Neural progenitor cell (in vitro differentiated cells): ENCODE measurements at regions not wholly inside any gene's neighbourhood (a gene's known extent, or its start where the extent isn't known, plus 50 kb on each side); places are given as distances from the start of the nearest gene placed in this dataset.

Experiments
- DNase-seq: peaks from one replicate; pipeline ENCODE4 v3.0.0-alpha.2; 2016; ENCODE audit warnings: low spot score
- H2AFZ ChIP-seq: fragments of 200-600 bp; sonication (generic); replicated peaks from 2 replicates; pipeline ENCODE4 v1.6.1; 2016; ENCODE audit warnings: antibody characterized with exemption
- H3F3A ChIP-seq: fragments of 200-600 bp; sonication (generic); 2 replicates; pipeline ENCODE4 v1.6.1; 2016; ENCODE audit warnings: antibody characterized with exemption, low read depth
- H3K27ac ChIP-seq: fragments of 200-600 bp; sonication (generic); 2 replicates; pipeline ENCODE4 v1.5.1; 2016; ENCODE audit warnings: mild to moderate bottlenecking
- H3K27me3 ChIP-seq: fragments of 200-600 bp; sonication (generic); 2 replicates; pipeline ENCODE4 v1.6.1; 2016; ENCODE audit warnings: mild to moderate bottlenecking, moderate library complexity
- H3K36me3 ChIP-seq: fragments of 200-600 bp; sonication (generic); 2 replicates; pipeline ENCODE4 v1.5.1; 2016
- H3K4me1 ChIP-seq: fragments of 200-600 bp; sonication (generic); 2 replicates; pipeline ENCODE4 v1.6.1; 2016; ENCODE audit warnings: mixed run types
- H3K4me2 ChIP-seq: fragments of 200-600 bp; sonication (generic); 2 replicates; pipeline ENCODE4 v1.6.1; 2016
- H3K4me3 ChIP-seq: fragments of 200-600 bp; sonication (generic); 2 replicates; pipeline ENCODE4 v1.5.1; 2016
- H3K79me2 ChIP-seq: fragments of 200-600 bp; sonication (generic); 2 replicates; pipeline ENCODE4 v1.6.1; 2016; ENCODE audit warnings: low read depth
- H3K9ac ChIP-seq: fragments of 200-600 bp; sonication (generic); 2 replicates; pipeline ENCODE4 v1.6.1; 2016
- H3K9me3 ChIP-seq: fragments of 200-600 bp; sonication (generic); 2 replicates; pipeline ENCODE4 v1.5.1; 2016; ENCODE audit warnings: low read depth
- H4K20me1 ChIP-seq: fragments of 200-600 bp; sonication (generic); 2 replicates; pipeline ENCODE4 v1.6.1; 2016; ENCODE audit warnings: low read depth
- H3K27ac Mint-ChIP-seq: 3 replicates; pipeline ENCODE4 v1.8.0; 2021; ENCODE audit warnings: mixed read lengths
- H3K27me3 Mint-ChIP-seq: 2 replicates; pipeline ENCODE4 v1.8.0; 2022; ENCODE audit warnings: low read depth, mild to moderate bottlenecking, inconsistent platforms, moderate library complexity, mixed read lengths; ENCODE audit not compliant: insufficient read depth
- H3K36me3 Mint-ChIP-seq: 3 replicates; pipeline ENCODE4 v1.8.0; 2021; ENCODE audit warnings: mixed read lengths
- H3K4me1 Mint-ChIP-seq: 3 replicates; pipeline ENCODE4 v1.8.0; 2021; ENCODE audit warnings: mixed read lengths
- H3K4me3 Mint-ChIP-seq: 3 replicates; pipeline ENCODE4 v1.8.0; 2021; ENCODE audit warnings: mild to moderate bottlenecking, moderate library complexity, mixed read lengths
- H3K9me3 Mint-ChIP-seq: 3 replicates; pipeline ENCODE4 v1.8.0; 2020; ENCODE audit warnings: mixed read lengths
- EZH2 ChIP-seq: fragments of 200-600 bp; sonication (generic); IDR thresholded peaks from 2 replicates; pipeline ENCODE4 v1.6.1; 2017; ENCODE audit warnings: antibody characterized with exemption, mild to moderate bottlenecking, moderate library complexity
- EZH2phosphoT487 ChIP-seq: fragments of 200-600 bp; sonication (generic); IDR thresholded peaks from 2 replicates; pipeline ENCODE4 v1.6.1; 2017; ENCODE audit warnings: antibody characterized with exemption
- TF ChIP-seq, protein P1 (sequence below): fragments of 200-600 bp; sonication (generic); IDR thresholded peaks from 2 replicates; pipeline ENCODE4 v1.5.1; 2017; ENCODE audit warnings: antibody characterized with exemption, mild to moderate bottlenecking

DNA sequence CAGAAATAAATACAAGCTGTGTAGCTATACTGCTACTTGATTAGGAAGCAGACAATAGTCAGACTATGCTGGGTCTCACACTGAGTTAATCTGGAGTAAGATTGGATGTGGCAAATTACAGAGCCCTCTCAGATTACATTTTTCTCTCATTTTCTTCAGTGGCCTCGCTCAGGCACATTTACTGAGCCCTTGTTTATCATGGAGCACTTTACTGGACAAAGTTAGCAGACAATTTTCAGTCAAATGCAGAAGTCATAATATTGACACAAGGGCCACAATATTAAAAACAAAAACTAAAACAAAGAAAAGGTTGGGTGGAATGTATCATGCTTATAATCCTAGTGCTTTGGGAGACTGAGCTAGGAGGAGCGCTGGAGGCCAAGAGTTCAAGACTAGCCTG lies 95.0 kb upstream of the MAP3K7 start:
- TF ChIP-seq EZH2phosphoT487 (no peak), EZH2 (no peak)
- TF ChIP-seq, protein P1, sequence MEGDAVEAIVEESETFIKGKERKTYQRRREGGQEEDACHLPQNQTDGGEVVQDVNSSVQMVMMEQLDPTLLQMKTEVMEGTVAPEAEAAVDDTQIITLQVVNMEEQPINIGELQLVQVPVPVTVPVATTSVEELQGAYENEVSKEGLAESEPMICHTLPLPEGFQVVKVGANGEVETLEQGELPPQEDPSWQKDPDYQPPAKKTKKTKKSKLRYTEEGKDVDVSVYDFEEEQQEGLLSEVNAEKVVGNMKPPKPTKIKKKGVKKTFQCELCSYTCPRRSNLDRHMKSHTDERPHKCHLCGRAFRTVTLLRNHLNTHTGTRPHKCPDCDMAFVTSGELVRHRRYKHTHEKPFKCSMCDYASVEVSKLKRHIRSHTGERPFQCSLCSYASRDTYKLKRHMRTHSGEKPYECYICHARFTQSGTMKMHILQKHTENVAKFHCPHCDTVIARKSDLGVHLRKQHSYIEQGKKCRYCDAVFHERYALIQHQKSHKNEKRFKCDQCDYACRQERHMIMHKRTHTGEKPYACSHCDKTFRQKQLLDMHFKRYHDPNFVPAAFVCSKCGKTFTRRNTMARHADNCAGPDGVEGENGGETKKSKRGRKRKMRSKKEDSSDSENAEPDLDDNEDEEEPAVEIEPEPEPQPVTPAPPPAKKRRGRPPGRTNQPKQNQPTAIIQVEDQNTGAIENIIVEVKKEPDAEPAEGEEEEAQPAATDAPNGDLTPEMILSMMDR = no peak
- no peaks in the 10 kb centered on the region for H3K36me3 ChIP-seq
- no peak overlapping the region for H3K27ac Mint-ChIP-seq

DNA sequence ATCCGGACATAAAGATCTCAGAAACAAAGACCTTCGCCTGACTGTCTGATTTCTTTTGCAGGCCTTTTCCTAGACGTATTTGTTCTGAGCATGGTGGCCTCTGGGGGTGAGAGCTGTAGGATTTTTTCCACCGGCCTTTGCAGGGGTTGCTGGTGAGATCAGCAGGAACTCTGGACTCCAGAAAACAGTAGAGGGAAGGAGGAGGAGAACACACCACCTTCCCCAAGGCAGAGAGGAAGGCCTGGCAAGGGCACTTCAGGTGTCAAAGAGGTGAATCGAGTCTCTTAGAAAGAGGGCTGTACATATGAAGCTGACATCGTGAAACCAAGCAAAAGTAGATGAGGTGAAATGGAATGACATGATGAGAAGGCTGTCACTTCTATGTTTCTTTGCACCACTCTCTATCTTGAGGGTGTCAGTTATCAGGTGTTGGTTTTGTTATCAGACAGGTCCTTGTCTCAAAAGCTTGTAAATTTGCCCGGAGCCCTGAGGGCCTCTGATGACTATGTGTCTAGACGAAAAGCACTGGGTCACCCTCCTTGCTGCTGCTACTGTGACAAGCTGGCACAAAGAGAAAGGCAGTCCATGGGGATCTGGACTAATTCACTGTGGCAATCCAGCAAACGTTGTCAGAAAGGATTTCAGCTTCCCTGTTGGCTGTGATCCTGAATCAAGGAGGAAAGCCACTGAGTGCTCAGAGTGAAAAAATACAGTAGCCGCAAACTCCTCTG lies 91.3 kb upstream of the MAP3K7 start:
- Mint-ChIP-seq H3K9me3 (no peaks in the 10 kb centered on the region), H3K4me1 (peaks cover 23% of the 10 kb centered on the region), H3K4me3 (no peak overlapping the region), H3K27me3 (peaks cover 4% of the 10 kb centered on the region), H3K27ac (peak overlapping the region; percentile 22), H3K36me3 (no peaks in the 10 kb centered on the region)
- H2AFZ ChIP-seq = no peak overlapping the region
- H3K27me3 ChIP-seq = peaks cover 21% of the 10 kb centered on the region
- H3K4me3 ChIP-seq = no peak overlapping the region
- H3K9me3 ChIP-seq = no peaks in the 10 kb centered on the region
- no peaks in the 10 kb centered on the region for H3K36me3 ChIP-seq
- H3K9ac ChIP-seq = no peak overlapping the region
- TF ChIP-seq, protein P1 = no peak
- no peak for TF ChIP-seq EZH2phosphoT487
- TF ChIP-seq EZH2 = no peak
- H3K4me2 ChIP-seq = no peak overlapping the region
- H3K27ac ChIP-seq = no peak overlapping the region
- no peaks in the 10 kb centered on the region for H4K20me1 ChIP-seq
- H3K79me2 ChIP-seq = no peaks in the 10 kb centered on the region
- DNase-seq = no peak
- no peaks in the 10 kb centered on the region for H3F3A ChIP-seq
- peaks cover 22% of the 10 kb centered on the region for H3K4me1 ChIP-seq

More for the DNA sequence above, 95.0 kb upstream of the MAP3K7 start:
- no peak overlapping the region for H3K27ac ChIP-seq
- H3K4me2 ChIP-seq = no peak overlapping the region
- no peaks in the 10 kb centered on the region for H3K27me3 ChIP-seq
- Mint-ChIP-seq H3K9me3 (no peaks in the 10 kb centered on the region), H3K36me3 (no peaks in the 10 kb centered on the region), H3K4me1 (peaks cover 16% of the 10 kb centered on the region), H3K27me3 (no peaks in the 10 kb centered on the region), H3K4me3 (no peak overlapping the region)
- H3K9me3 ChIP-seq = no peaks in the 10 kb centered on the region
- H4K20me1 ChIP-seq = no peaks in the 10 kb centered on the region
- H3K4me3 ChIP-seq = no peak overlapping the region
- H3K79me2 ChIP-seq = no peaks in the 10 kb centered on the region
- H2AFZ ChIP-seq = no peak overlapping the region
- H3F3A ChIP-seq = no peaks in the 10 kb centered on the region
- H3K4me1 ChIP-seq = peaks cover 8% of the 10 kb centered on the region
- H3K9ac ChIP-seq = no peak overlapping the region
- no peak for DNase-seq

DNA sequence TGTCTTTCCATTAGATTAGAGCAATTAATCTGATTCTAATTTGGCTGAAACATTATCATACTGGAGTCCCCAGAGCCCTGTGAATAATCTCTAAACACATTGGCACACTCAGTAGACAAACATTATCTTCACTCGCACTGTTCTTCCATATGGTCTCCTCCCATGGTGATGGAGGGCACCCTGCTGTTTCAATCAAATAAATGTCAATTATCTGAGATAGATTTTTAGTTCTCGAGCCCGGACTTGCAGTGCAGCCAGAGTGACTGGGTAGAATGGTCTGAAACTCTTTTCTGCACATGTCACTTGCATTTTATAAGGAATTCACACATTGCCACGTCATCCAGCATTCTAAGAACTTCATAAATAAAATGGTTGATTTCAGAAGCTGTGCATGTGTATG lies 90.6 kb upstream of the MAP3K7 start:
- H3K9ac ChIP-seq = no peak overlapping the region
- no peaks in the 10 kb centered on the region for H3F3A ChIP-seq
- TF ChIP-seq EZH2 = no peak
- TF ChIP-seq, protein P1 = no peak
- TF ChIP-seq EZH2phosphoT487 = no peak
- no peak overlapping the region for H3K4me2 ChIP-seq
- no peaks in the 10 kb centered on the region for H3K9me3 Mint-ChIP-seq
- peaks cover 17% of the 10 kb centered on the region for H3K4me1 ChIP-seq
- no peaks in the 10 kb centered on the region for H3K9me3 ChIP-seq
- no peak overlapping the region for H2AFZ ChIP-seq
- H3K79me2 ChIP-seq = no peaks in the 10 kb centered on the region
- H3K4me3 ChIP-seq = no peak overlapping the region
- H3K36me3 ChIP-seq = no peaks in the 10 kb centered on the region
- no peak overlapping the region for H3K27ac Mint-ChIP-seq
- H3K4me3 Mint-ChIP-seq = no peak overlapping the region
- no peak for DNase-seq
- no peaks in the 10 kb centered on the region for H3K36me3 Mint-ChIP-seq
- H4K20me1 ChIP-seq = no peaks in the 10 kb centered on the region
- H3K4me1 Mint-ChIP-seq = peaks cover 20% of the 10 kb centered on the region
- H3K27me3 ChIP-seq = peaks cover 21% of the 10 kb centered on the region
- no peak overlapping the region for H3K27ac ChIP-seq
- H3K27me3 Mint-ChIP-seq = peaks cover 4% of the 10 kb centered on the region
